Motor neuron (in vitro differentiated cells): ENCODE measurements at regions not wholly inside any gene's neighbourhood (a gene's known extent, or its start where the extent isn't known, plus 50 kb on each side); places are given as distances from the start of the nearest gene placed in this dataset.
"Not testable (repeated sequence)": the region's sequence is repeated elsewhere in the genome, so short reads cannot be mapped to it uniquely, and the experiment has no call there.

Source experiments
- ATAC-seq, 8 experiments: fragments of 200-7000 bp; cut with Tn5 transposase; replicated peaks in 6 of 8; 2 replicates each; pipeline ENCODE4 v1.8.0; 2021; ENCODE audit warnings: mild to moderate bottlenecking in 8 of 8, moderate library complexity in 8 of 8
- H3K27ac ChIP-seq, 2 donors: fragments of 250-450 bp; sonication (Bioruptor Pico); 2 replicates each; pipeline ENCODE4 v1.9.0; 2021; ENCODE audit warnings: antibody characterized with exemption in 2 of 2, mild to moderate bottlenecking in 2 of 2, moderate library complexity in 1 of 2
- H3K4me1 ChIP-seq, 2 donors: fragments of 250-450 bp; sonication (Bioruptor Pico); replicated peaks in 1 of 2; 2 replicates each; pipeline ENCODE4 v1.6.1; 2021; ENCODE audit warnings: antibody characterized with exemption in 2 of 2, mild to moderate bottlenecking in 2 of 2, moderate library complexity in 1 of 2
- H3K4me3 ChIP-seq, 5 donors: fragments of 250-450 bp; sonication (Bioruptor Pico); 2 replicates each; pipeline ENCODE4 v1.9.0; 2021; ENCODE audit warnings: antibody characterized with exemption in 5 of 5, mild to moderate bottlenecking in 5 of 5, moderate library complexity in 4 of 5
- WGBS, 10 experiments: fragments of 450-650 bp; shearing (Covaris generic); methylation state at CpG; one replicate each; pipeline ENCODE4 v1.0.0; 2022; 5-methylcytosine and 5-hydroxymethylcytosine counted together
- in situ Hi-C, 9 experiments: fragments of 400-800 bp; cut with MboI; loops; one replicate each; pipeline ENCODE4 v1.15.0; 2021; ENCODE audit warnings: low sequenced_read_pairs in 9 of 9, low pct_unique_long_range_greater_than_20kb in 2 of 9; ENCODE audit not compliant: unreplicated experiment in 9 of 9

DNA sequence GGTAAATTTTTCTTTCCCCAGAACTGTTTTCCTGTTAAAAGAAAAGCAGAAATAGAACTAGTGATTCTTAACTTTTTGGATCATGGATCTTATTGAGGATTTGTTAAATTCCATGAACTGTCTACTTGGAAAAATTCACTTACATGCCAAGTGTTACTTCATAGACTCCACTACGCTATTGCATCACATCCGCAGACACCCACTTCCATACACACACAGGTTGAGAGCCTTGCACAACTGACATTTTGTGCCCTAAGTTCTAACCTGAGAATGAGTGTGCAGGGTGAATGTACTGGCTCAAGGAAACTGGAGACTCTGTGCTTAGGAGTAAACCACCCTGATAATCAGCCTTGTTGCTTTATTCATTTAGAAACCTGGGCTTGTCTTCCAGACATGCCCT lies 250.5 kb upstream of the EDA2R start:
- WGBS, 10 experiments, result 90 to 100% (median 94%) methylated on average over 2 of the region's 2 CpGs; no CpG with 5 or more reads in 7 of the 10 experiments

DNA sequence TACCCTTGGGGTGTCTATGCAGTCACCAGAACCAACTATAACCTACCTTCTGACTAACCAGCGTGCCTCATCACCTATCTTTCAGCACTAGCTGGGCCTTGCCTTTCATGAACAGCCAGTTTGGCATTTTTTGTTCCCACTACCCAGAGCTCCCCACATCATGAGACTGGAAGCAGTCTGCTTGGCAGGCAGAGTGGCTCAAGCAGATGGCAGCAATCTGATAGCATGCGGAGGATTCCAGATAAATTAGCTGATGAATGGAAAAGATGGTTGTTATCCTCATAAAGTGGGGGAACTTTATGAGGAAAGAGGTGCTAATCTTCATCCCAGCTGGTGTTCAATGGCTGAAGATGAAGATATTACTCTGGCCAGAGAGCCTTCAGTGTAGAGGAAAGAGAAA lies 243.2 kb upstream of the EDA2R start:
- in situ Hi-C loops, result no loop called here
- Histone ChIP-seq H3K4me1 (no peaks in the 10 kb centered on the region), H3K4me3 (no peak overlapping the region), H3K27ac (no peak overlapping the region)
- ATAC-seq, result no peak
- 47 to 60% methylated on average over 1 to 2 of the region's 2 CpGs; no CpG with 5 or more reads in 8 of the 10 experiments for WGBS, 10 experiments

More for the DNA sequence above, 250.5 kb upstream of the EDA2R start:
- ATAC-seq, result no peak
- in situ Hi-C loops, result no loop called here
- no peak overlapping the region for H3K4me3 ChIP-seq
- no peak overlapping the region for H3K27ac ChIP-seq
- H3K4me1 ChIP-seq, result no peaks in the 10 kb centered on the region

DNA sequence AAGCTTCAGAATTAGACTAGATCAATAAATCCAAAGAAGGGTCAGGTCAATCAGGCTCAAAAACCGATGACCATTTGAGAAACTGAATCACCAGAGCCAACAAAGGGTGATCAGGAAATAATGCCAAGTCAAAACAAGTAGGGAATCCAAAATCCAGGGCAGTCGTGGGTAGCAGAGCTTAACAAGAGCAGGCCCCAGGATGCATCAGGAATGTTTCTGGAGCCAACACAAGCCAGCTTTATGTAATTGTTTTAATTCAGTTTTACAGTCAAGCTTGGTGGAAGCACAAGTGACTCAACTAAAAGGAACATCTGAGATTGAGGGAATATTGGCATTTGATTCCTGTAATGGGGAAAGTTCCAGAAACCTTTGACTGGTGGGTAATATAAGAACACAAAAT lies 237.9 kb upstream of the EDA2R start:
- H3K4me3 ChIP-seq, result no peak overlapping the region
- no peak overlapping the region for H3K27ac ChIP-seq
- WGBS, 10 experiments, result 0 to 40% (median 20%) methylated on average over 1 to 2 of the region's 2 CpGs; no CpG with 5 or more reads in 5 of the 10 experiments
- H3K4me1 ChIP-seq, result no peaks in the 10 kb centered on the region
- ATAC-seq, result no peak
- in situ Hi-C loops, result no loop called here

- no peak overlapping the region for H3K27ac ChIP-seq
- H3K4me3 ChIP-seq, result no peak overlapping the region
- in situ Hi-C loops, result no loop called here
- no peak for ATAC-seq
- no peaks in the 10 kb centered on the region for H3K4me1 ChIP-seq
Measured at GRCh38 chrX:66872771-66873170, 233.9 kb upstream of the EDA2R start.

DNA sequence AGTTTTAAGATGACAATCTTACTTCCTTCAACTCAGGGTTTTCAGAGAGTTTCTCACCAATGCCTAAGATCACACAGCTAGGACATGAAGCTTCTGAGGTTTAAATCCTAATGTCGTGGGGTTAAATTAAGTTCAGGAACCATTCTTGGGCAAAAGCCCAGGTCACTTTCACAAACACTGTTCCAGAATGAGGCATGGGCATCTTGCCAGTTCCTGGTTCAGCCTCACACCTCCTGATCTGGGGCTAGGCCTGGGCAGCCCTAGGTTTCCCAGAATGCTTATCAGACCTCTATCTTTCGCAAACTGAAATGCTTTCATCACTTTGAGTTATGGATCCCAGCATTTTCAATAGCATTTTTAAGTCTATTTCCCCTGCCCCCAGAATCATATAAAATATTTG lies 224.8 kb upstream of the EDA2R start:
- no peaks in the 10 kb centered on the region for H3K4me1 ChIP-seq
- no peak overlapping the region for H3K4me3 ChIP-seq
- H3K27ac ChIP-seq, result no peak overlapping the region
- ATAC-seq, result no peak
- WGBS, 10 experiments, result 0 to 80% (median 29%) methylated on average over 1 of the region's 2 CpGs; no CpG with 5 or more reads in 7 of the 10 experiments
- in situ Hi-C loops, result no loop called here

- in situ Hi-C loops, result no loop called here
- WGBS, 10 experiments, result 20 to 33% methylated on average over 1 of the region's 1 CpG; no CpG with 5 or more reads in 8 of the 10 experiments
Measured at GRCh38 chrX:66833426-66833825, 194.5 kb upstream of the EDA2R start.

GRCh38 chrX:66815227-66815626 lies 176.3 kb upstream of the EDA2R start:
- no CpG with 5 or more reads among the region's 1 CpG for WGBS, 10 experiments
- in situ Hi-C loops, result no loop called here
- H3K4me1 ChIP-seq, result no peaks in the 10 kb centered on the region
- no peak for ATAC-seq
- no peak overlapping the region for H3K4me3 ChIP-seq
- no peak overlapping the region for H3K27ac ChIP-seq

More at GRCh38 chrX:66833426-66833825, 194.5 kb upstream of the EDA2R start:
- Histone ChIP-seq H3K4me3 (no peak overlapping the region), H3K27ac (no peak overlapping the region), H3K4me1 (no peaks in the 10 kb centered on the region)
- ATAC-seq, result no peak

DNA sequence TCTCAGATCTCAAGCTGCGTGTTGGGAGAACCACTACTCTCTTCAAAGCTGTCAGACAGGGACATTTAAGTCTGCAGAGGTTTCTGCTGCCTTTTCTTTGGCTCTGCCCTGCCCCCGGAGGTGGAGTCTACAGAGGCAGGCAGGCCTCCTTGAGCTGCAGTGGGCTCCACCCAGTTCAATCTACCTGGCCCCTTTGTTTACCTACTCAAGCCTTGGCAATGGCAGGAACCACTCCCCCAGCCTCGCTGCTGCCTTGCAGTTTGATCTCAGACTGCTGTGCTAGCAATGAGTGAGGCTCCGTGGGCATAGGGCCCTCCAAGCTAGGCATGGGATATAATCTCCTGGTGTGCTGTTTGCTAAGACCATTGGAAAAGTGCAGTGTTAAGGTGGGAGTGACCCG lies 155.6 kb upstream of the EDA2R start:
- 50% methylated on average over 1 of the region's 5 CpGs; no CpG with 5 or more reads in 9 of the 10 experiments for WGBS, 10 experiments
- H3K4me1 ChIP-seq, H3K27ac ChIP-seq, in situ Hi-C loops, H3K4me3 ChIP-seq, ATAC-seq: not testable (repeated sequence)

DNA sequence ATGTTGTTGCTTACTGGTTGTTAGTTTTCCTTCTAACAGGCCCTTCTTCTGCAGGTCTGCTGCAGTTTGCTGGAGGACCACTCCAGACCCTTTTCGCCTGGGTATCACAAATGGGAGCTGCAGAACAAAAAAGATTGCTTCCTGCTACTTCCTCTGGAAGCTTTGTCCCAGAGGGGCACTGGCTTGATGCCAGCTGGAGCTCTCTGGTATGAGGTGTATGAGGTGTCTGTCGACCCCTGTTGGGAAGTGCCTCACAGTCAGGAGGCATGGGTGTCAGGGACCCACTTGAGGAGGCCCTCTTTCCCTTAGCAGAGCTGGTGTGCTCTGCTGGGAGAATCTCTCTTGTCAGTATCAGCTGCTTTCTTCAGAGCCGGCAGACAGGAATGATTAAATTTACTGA lies 127.4 kb upstream of the EDA2R start:
- 17% methylated on average over 1 of the region's 3 CpGs; no CpG with 5 or more reads in 9 of the 10 experiments for WGBS, 10 experiments
- H3K4me1 ChIP-seq, result no peaks in the 10 kb centered on the region
- no peak for ATAC-seq
- H3K4me3 ChIP-seq, result no peak overlapping the region
- in situ Hi-C loops, result no loop called here
- H3K27ac ChIP-seq, result no peak overlapping the region

DNA sequence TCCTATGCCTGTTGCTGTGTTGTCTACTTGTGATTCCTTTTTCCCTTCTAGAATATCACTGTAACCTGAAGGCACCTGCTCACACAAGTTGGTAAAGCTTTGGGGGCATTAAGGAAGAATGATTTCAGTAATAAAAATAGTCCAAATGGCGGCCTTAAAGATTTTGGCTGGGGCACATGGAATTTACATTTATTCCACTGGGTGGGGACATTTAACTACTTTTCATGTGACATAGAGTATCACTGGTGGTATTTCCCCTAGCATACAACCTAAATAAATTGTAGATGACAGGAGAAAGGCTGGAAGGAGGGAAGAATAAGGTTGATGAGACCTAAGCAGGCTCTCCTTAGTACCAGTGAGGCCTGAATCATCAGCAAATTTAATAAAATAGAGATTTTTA lies 121.8 kb upstream of the EDA2R start:
- Histone ChIP-seq H3K4me1 (no peaks in the 10 kb centered on the region), H3K4me3 (no peak overlapping the region), H3K27ac (no peak overlapping the region)
- in situ Hi-C loops, result no loop called here
- ATAC-seq, result no peak
- WGBS, 10 experiments, result 0 to 50% (median 0%) methylated on average over 1 of the region's 1 CpG; no CpG with 5 or more reads in 7 of the 10 experiments

- WGBS, 10 experiments, result 80 to 83% methylated on average over 1 of the region's 1 CpG; no CpG with 5 or more reads in 8 of the 10 experiments
- ATAC-seq, result no peak
- Histone ChIP-seq H3K4me3 (no peak overlapping the region), H3K4me1 (no peaks in the 10 kb centered on the region), H3K27ac (no peak overlapping the region)
- in situ Hi-C loops, result no loop called here
Measured at GRCh38 chrX:66756717-66757116, 117.8 kb upstream of the EDA2R start.

DNA sequence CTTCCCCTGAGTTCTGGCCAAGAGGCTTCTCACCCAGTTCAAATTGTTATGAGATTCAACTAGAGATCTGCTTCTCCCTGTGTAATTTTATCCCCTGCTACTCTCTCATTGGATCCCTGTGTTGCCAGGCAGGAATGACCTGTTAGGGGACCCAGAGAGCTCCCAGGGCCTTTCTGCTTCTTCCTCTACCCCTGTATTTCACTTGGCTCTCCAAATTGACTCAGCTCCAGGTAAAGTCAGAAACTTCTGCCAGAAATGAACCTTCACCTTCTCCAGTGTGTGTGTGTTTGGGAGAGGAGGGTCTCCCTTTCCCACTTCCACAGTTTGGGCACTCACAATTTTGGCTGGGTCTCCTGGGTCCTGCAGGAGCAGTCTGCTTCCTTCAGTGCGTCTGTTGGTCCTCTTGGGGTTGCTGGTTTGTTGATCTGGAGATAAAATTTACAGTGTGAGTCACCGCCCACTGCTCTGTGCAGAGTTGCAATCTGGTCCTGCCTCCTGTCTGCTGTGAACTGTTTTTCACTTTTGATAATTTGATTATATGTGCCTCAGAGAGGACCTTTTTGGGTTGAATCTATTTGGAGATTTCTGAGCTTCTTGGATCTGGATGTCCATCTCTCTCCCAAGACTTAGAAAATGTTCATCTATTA lies 112.4 kb upstream of the EDA2R start:
- WGBS, 10 experiments, result 48% methylated on average over 2 of the region's 2 CpGs; no CpG with 5 or more reads in 9 of the 10 experiments
- Histone ChIP-seq H3K4me3 (no peak overlapping the region), H3K27ac (no peak overlapping the region), H3K4me1 (no peaks in the 10 kb centered on the region)
- in situ Hi-C loops, result no loop called here
- ATAC-seq, result peak in 1 of 8 experiments; percentile 53

GRCh38 chrX:66744519-66744918 lies 105.6 kb upstream of the EDA2R start:
- H3K4me3 ChIP-seq, H3K27ac ChIP-seq, ATAC-seq, H3K4me1 ChIP-seq, in situ Hi-C loops: not testable (repeated sequence)
- 0 to 8% methylated on average over 1 of the region's 1 CpG; no CpG with 5 or more reads in 8 of the 10 experiments for WGBS, 10 experiments

GRCh38 chrX:66731398-66731797 lies 92.5 kb upstream of the EDA2R start:
- ATAC-seq, result peak in 6 of 8 experiments; percentile 22 to 64 (median 42)
- Histone ChIP-seq H3K4me3 (no peak overlapping the region), H3K4me1 (no peaks in the 10 kb centered on the region), H3K27ac (no peak overlapping the region)
- 0 to 31% (median 21%) methylated on average over 1 to 2 of the region's 2 CpGs; no CpG with 5 or more reads in 5 of the 10 experiments for WGBS, 10 experiments
- in situ Hi-C loops, result no loop called here
